Fibroblast of lung (primary cell): ENCODE measurements at regions not wholly inside any gene's neighbourhood (a gene's known extent, or its start where the extent isn't known, plus 50 kb on each side); places are given as distances from the start of the nearest gene placed in this dataset.

Experiments
- DNase-seq, 2 donors: peaks; one replicate each; pipeline versions ENCODE4 v3.0.0 to v3.0.0-alpha.2; 2010; ENCODE audit warnings: low read depth in 2 of 2
- H2AFZ ChIP-seq: 2 replicates; pipeline ENCODE4 v1.5.1; 2012; ENCODE audit warnings: low read length, control low read depth, inconsistent platforms
- H3K27ac ChIP-seq: 2 replicates; pipeline ENCODE4 v1.5.1; 2011; ENCODE audit warnings: low read length, control low read depth; ENCODE audit not compliant: insufficient read depth
- H3K27me3 ChIP-seq: 2 replicates; pipeline ENCODE4 v1.5.1; 2011; ENCODE audit warnings: mild to moderate bottlenecking, low read length; ENCODE audit not compliant: control insufficient read depth, insufficient read depth
- H3K36me3 ChIP-seq: 2 replicates; pipeline ENCODE4 v1.5.1; 2011; ENCODE audit warnings: low read length; ENCODE audit not compliant: control insufficient read depth, insufficient read depth
- H3K4me1 ChIP-seq: 2 replicates; pipeline ENCODE4 v1.5.1; 2011; ENCODE audit warnings: low read length; ENCODE audit not compliant: control insufficient read depth, insufficient read depth; ENCODE audit errors: extremely low read depth
- H3K4me2 ChIP-seq: 2 replicates; pipeline ENCODE4 v1.5.1; 2011; ENCODE audit warnings: low read length, control low read depth; ENCODE audit not compliant: insufficient read depth; ENCODE audit errors: extremely low read depth
- H3K4me3 ChIP-seq, 4 experiments: fragments of 200-600 bp in 1 of 4; sonication (generic) in 1 of 4; replicated peaks in 1 of 4; 2 replicates each; pipeline ENCODE4 v1.5.1; 2011 to 2016; ENCODE audit warnings: low read length in 4 of 4, low read depth in 3 of 4, mild to moderate bottlenecking in 3 of 4, control low read depth in 2 of 4, inconsistent platforms in 1 of 4, mixed read lengths in 1 of 4; ENCODE audit not compliant: insufficient read depth in 1 of 4; ENCODE audit errors: control extremely low read depth in 1 of 4
- H3K79me2 ChIP-seq: 2 replicates; pipeline ENCODE4 v1.5.1; 2012; ENCODE audit warnings: mild to moderate bottlenecking, low read length, inconsistent platforms; ENCODE audit not compliant: control insufficient read depth, insufficient read depth
- H3K9ac ChIP-seq: 2 replicates; pipeline ENCODE4 v1.5.1; 2011; ENCODE audit warnings: mild to moderate bottlenecking, low read length, control low read depth; ENCODE audit not compliant: insufficient read depth
- H3K9me3 ChIP-seq: 2 replicates; pipeline ENCODE4 v1.5.1; 2012; ENCODE audit warnings: low read depth, low read length; ENCODE audit not compliant: control insufficient read depth, insufficient read depth
- H4K20me1 ChIP-seq: 2 replicates; pipeline ENCODE4 v1.5.1; 2011; ENCODE audit warnings: low read length; ENCODE audit not compliant: control insufficient read depth, insufficient read depth; ENCODE audit errors: extremely low read depth
- EZH2 ChIP-seq: IDR thresholded peaks from 2 replicates; pipeline ENCODE4 v1.5.1; 2012; ENCODE audit warnings: low read length, control low read depth, mild to moderate bottlenecking; ENCODE audit errors: missing control alignments
- TF ChIP-seq, protein P1 (sequence below), 2 donors: IDR thresholded peaks in 1 of 2; conservative IDR thresholded peaks in 1 of 2; 1 replicate in 1 of 2; 2 replicates in 1 of 2; pipeline ENCODE4 v1.5.1; 2011 to 2012; ENCODE audit warnings: low read length in 2 of 2, control low read depth in 1 of 2, inconsistent platforms in 1 of 2, low read depth in 1 of 2, mild to moderate bottlenecking in 1 of 2

DNA sequence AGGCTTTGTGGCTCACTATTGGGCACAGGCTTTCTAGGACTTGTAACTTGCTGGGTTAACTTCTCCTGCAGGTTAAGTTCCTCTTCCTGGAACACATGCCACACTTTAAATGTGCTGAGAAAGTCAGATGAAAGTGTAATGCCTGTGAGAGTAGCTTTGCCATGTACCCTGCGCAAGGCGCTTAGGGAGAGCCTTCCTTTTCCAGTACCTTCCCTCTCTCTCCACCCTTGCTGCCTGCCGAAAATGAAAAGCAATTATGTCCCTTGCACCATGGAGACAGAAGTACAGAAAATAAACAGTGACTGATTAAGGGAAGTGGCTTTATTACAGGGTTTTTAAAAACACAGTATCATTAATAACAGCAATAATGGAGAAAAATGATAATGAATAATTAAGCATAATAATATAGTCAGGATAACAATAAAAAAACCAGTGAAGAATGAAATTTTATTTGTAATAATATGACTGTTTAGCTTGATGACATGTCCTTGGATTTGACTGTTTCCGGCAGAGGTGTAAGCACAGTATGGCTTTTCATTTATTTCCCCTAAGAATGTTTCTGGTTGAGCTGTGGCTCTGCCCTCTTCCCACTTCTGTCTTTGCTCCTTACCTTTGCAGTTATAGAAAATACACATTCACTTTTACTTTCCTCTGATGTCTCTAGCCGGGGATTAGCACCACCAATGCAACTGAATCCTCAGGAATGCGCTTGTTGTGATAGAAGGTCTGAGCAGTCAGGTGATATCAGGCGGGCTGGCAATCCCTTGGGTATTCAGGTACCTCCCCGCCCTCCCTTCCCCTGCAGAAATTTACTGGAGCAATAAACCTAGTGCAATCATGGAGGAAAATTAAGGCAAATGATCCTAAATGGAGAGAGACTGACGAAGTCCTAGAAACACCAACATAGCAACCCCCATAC lies 472.3 kb upstream of the CITED2 start:
- Histone ChIP-seq H3K4me1 (no peaks in the 10 kb centered on the region), H3K27me3 (no peaks in the 10 kb centered on the region), H3K9me3 (no peaks in the 10 kb centered on the region), H3K4me3 (no peak overlapping the region), H4K20me1 (no peaks in the 10 kb centered on the region), H3K36me3 (no peaks in the 10 kb centered on the region), H2AFZ (peak overlapping the region; percentile 20), H3K27ac (no peak overlapping the region), H3K4me2 (no peak overlapping the region), H3K79me2 (no peaks in the 10 kb centered on the region), H3K9ac (no peak overlapping the region)
- no peak for TF ChIP-seq EZH2
- TF ChIP-seq, protein P1, sequence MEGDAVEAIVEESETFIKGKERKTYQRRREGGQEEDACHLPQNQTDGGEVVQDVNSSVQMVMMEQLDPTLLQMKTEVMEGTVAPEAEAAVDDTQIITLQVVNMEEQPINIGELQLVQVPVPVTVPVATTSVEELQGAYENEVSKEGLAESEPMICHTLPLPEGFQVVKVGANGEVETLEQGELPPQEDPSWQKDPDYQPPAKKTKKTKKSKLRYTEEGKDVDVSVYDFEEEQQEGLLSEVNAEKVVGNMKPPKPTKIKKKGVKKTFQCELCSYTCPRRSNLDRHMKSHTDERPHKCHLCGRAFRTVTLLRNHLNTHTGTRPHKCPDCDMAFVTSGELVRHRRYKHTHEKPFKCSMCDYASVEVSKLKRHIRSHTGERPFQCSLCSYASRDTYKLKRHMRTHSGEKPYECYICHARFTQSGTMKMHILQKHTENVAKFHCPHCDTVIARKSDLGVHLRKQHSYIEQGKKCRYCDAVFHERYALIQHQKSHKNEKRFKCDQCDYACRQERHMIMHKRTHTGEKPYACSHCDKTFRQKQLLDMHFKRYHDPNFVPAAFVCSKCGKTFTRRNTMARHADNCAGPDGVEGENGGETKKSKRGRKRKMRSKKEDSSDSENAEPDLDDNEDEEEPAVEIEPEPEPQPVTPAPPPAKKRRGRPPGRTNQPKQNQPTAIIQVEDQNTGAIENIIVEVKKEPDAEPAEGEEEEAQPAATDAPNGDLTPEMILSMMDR (conservative IDR thresholded peaks at IDR 0.05 in 1 of 2, IDR thresholded peaks at IDR 0.05 in 1 of 2; ENCODE audit: low read depth in 1 of 2, low read length in 2 of 2) = no peak
- no peak for DNase-seq

DNA sequence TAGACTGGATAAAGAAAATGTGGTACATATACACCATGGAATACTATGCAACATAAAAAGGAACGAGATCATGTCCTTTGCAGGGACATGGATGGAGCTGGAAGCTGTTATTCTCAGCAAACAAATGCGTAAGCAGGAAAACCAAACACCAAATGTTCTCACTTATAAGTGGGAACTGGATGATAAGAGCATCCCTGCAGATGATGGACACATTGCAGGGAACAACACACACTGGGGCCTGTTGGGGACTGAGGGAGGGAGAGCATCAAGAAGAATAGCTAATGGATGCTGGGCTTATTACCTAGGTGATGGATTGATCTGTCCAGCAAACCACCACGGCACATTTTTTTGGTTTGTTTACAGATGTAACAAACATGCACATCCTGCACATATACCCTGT lies 470.5 kb upstream of the CITED2 start:
- no peak for DNase-seq
- Histone ChIP-seq H3K9ac (no peak overlapping the region), H3K27me3 (no peaks in the 10 kb centered on the region), H3K79me2 (no peaks in the 10 kb centered on the region), H3K4me2 (no peak overlapping the region), H3K9me3 (no peaks in the 10 kb centered on the region), H3K4me1 (no peaks in the 10 kb centered on the region), H3K4me3 (no peak overlapping the region), H3K36me3 (no peaks in the 10 kb centered on the region), H2AFZ (no peak overlapping the region), H4K20me1 (no peaks in the 10 kb centered on the region), H3K27ac (no peak overlapping the region)
- TF ChIP-seq, protein P1 (conservative IDR thresholded peaks at IDR 0.05 in 1 of 2, IDR thresholded peaks at IDR 0.05 in 1 of 2; ENCODE audit: low read depth in 1 of 2, low read length in 2 of 2) = no peak
- no peak for TF ChIP-seq EZH2

DNA sequence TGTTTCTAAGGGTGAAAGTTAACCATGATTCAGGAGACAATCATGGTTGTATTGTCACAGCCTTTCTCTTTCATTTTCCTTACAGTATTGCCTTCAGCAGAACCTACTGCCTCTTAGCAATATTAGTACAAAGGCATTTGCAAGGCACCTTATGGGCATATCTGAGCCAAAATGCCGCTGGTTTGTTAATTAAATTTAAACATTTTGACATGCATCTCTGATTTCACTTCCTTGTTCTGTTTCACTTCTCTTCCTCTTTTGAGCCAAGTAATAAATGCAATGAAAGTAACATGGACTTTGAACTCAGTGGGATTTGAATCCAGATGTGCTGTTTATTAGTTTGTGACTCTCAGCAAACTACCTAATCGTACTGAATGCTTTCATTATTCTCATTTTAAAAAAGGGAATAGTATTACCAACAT lies 467.4 kb upstream of the CITED2 start:
- Histone ChIP-seq H3K79me2 (no peaks in the 10 kb centered on the region), H2AFZ (no peak overlapping the region), H4K20me1 (no peaks in the 10 kb centered on the region), H3K4me2 (no peak overlapping the region), H3K9me3 (no peaks in the 10 kb centered on the region), H3K4me3 (no peak overlapping the region), H3K36me3 (no peaks in the 10 kb centered on the region), H3K4me1 (no peaks in the 10 kb centered on the region), H3K27me3 (no peaks in the 10 kb centered on the region), H3K9ac (no peak overlapping the region), H3K27ac (no peak overlapping the region)
- DNase-seq = no peak
- TF ChIP-seq, protein P1 (conservative IDR thresholded peaks at IDR 0.05 in 1 of 2, IDR thresholded peaks at IDR 0.05 in 1 of 2; ENCODE audit: low read depth in 1 of 2, low read length in 2 of 2) = no peak
- no peak for TF ChIP-seq EZH2
